GM18498 (cell line): ENCODE measurements at regions not wholly inside any gene's neighbourhood (a gene's known extent, or its start where the extent isn't known, plus 50 kb on each side); places are given as distances from the start of the nearest gene placed in this dataset.
"Not testable (repeated sequence)": the region's sequence is repeated elsewhere in the genome, so short reads cannot be mapped to it uniquely, and the experiment has no call there.

Source experiments
- ATAC-seq: cut with Tn5 transposase; IDR thresholded peaks from one replicate; pipeline ENCODE4 v1.9.1; 2021; ENCODE audit warnings: mild to moderate bottlenecking, moderate library complexity; ENCODE audit not compliant: unreplicated experiment

DNA sequence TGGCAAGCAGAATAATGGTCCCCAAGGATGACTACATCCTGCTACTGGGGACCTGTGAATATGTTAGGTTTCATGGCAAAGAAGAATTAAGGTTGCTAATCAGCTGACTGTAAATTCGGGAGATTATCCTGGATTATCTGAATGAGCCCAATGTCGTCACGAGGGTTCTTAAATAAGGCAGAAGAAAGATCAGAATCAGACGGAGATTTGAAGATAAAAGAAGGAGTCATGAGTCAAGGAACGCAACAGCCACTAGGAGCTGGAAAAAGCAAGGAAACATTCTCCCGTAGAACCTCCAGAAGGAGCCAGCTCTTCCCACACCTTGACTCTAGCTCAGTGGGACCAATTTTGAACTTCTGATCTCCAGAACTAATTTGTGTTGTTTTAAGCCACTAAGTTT lies 82.9 kb upstream of the APBB1IP start:
- ATAC-seq: no peak

DNA sequence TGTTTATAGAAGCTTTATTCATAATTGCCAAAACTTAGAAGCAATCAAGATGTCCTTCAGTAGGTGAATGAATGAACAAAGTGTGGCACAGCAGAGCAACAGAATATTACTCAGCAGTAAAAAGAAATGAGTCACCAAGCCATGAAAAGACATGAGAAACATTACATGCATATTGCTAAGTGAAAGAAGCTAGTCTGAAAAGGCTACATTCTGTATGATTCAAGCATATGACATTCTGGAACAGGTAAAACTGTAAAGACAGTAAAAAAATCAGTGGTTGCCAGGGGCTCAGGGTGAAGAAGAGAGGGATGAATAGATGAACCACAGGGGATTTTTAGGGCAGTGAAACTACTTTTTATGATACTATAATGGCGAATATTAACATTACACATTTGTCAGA lies 80.9 kb upstream of the APBB1IP start:
- peak; percentile 64 for ATAC-seq

- ATAC-seq: no peak
Measured at GRCh38 chr10:26358071-26358470, 80.1 kb upstream of the APBB1IP start.

GRCh38 chr10:26359670-26360069 lies 78.5 kb upstream of the APBB1IP start:
- ATAC-seq: no peak

DNA sequence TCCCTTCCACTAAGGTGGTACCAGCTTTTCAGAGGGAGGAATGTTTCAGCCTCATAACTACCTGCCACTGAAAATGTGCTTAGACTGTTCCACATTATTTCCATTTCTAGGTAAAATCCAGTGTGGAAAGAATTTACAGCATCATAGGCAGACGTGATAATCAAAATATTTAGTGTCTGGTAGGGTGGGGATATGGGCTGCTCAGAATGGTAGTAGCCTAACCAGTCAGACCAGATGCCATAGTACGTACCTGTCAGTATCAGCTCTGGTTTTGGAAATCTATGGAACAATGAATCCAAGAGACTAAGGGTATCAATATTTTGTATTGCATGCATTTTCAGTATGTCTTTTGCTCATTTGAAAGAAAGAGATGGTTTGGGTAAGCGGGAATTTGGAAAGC lies 76.8 kb upstream of the APBB1IP start:
- ATAC-seq: no peak

DNA sequence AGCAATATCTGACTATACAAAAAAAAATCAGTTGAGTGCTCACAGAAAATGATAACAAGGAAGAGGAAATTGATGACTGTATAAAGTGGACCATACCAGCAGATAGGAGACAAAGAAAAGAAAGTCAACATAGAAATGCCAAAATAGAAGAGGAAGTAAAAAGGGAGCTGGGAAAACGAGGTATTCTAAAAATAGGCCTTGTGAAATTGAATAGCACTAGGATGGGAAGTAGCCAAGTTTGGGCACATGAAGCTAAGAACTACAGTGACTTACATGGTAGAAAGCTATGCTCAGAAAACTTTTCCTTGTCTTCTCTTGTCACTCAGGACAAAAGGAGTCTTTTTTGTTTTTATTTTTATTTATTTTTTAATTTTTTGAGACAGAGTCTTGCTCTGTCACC lies 76.2 kb upstream of the APBB1IP start:
- no peak for ATAC-seq

DNA sequence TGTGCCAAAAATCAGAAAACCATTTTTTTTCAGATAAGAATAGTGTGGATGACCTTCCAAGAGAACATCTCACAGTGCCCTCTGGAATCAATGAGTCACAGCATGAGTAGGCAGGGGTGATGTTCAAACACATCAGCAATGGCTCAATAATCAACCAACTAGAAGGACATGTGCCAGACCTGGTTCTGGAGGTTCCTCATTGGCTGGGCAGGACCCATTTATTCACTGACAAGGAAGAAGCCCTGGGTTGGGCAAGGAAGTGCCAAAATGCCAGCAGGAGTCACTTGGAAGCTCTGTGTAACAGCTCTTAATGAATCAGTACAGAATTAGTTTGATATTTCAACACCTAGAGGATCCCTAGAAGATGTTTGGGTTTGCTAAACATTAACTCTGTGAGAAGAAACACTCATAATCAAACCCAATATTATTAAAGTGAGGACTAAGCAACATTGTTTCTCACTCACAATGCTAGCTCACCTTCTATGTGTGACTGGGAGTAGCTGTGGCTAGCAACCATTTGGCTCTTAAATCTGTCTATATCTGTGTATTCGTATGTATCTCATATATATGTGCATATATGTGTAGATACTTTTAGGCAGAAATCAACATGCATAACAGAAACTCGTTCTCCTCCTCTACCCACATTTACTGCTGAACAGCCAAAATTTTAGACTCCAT lies 72.3 kb upstream of the APBB1IP start:
- ATAC-seq: no peak

GRCh38 chr10:26367035-26367434 lies 71.1 kb upstream of the APBB1IP start:
- not testable (repeated sequence) for ATAC-seq

GRCh38 chr10:26367771-26368170 lies 70.4 kb upstream of the APBB1IP start:
- ATAC-seq: no peak

- ATAC-seq: peak; percentile 59
Measured at GRCh38 chr10:26368463-26368862, 69.7 kb upstream of the APBB1IP start.

DNA sequence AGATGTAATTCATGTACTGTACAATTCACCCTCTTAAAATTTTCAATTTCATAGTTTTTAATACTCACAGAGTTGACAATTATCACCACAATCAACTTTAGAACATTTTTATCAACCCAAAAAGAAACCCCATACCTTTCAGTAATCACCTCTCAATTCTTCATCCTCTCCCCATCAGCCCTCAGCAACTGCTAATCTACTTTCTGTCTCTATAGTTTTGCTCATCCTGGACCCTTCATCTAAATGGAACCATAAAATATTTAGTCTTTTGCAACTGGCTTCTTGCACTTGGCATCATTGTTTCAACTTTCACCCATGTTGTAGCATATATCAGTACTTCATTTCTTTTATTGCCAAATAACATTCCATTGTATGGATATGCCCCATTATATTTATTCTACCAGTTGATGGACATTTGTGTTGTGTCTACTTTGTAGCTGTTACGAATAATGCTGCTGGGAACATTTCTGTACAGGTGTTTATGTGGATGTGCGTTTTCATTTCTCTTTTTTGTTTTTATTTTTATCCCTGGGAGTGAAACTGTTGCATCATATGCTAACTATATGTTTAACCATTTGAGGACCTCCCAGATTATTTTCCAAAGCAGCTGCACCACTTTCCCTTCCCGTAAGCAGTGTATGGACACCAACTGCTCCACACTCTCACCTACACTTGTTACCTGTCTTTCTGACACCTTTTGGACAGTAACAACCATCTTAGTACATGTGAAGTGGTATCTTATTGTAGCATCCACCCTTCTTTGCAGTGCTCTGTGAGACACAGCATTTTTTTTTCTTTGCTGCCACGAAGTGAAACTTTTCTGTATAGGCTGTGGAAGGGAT lies 65.4 kb upstream of the APBB1IP start:
- peak; percentile 68 for ATAC-seq

DNA sequence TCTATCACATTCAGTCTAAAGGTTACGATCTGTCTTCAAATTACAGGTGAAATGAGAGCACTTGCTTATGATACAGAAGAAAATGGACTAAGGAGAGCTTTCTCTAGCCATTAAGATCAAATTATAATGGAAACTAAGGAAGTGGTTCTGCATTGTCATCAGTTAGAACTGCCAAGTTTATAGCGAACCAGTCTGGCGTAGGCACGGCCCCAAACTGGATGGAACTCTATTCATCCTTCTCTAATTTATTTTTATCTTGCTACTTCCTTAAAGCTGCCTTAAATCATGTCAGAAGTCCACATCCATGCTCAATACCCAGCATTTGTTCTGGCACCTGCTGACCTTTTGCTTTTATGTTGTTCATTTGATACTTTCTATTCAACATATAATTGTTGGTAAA lies 63.7 kb upstream of the APBB1IP start:
- ATAC-seq: no peak

DNA sequence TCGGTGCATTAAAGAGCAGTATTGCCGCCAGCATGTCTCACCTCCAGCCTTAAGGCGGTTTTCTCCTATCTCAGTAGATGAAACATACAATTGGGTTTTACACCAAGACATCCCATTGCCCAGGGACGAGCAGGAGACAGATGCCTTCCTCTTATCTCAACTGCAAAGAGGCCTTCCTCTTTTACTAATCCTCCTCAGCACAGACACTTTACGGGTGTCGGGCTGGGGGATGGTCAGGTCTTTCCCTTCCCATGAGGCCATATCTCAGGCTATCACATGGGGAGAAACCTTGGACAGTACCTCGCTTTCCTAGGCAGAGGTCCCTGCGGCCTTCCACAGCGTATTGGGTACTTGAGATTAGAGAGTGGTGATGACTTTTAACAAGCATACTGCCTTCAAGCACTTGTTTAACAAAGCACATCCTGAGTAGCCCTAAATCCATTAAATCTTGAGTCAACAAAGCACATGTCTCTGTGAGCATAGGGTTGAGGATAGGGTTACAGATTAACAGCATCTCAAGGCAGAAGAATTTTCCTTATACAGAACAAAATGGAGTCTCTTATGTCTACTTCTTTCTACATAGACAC lies 60.8 kb upstream of the APBB1IP start:
- ATAC-seq: not testable (repeated sequence)

DNA sequence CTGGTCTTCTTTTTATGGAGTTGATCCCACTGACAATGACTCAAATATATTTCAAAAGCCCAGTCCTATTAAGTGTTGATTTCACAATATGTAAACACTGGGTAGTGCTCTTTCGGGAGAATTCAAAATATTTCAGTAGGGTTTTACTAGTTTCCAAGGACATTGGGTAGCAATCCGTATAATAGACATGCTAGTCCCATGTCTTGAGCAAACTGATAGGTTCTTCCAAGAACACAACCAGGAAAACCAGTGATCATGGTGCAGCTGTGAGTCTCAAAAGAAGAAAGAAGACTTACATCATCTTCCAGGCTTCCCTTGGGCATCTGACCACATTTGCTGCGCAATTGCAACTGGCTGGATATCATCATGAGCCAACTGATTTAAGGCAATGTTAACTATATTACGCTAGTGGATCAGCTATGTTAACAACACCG lies 59.3 kb upstream of the APBB1IP start:
- ATAC-seq: no peak

DNA sequence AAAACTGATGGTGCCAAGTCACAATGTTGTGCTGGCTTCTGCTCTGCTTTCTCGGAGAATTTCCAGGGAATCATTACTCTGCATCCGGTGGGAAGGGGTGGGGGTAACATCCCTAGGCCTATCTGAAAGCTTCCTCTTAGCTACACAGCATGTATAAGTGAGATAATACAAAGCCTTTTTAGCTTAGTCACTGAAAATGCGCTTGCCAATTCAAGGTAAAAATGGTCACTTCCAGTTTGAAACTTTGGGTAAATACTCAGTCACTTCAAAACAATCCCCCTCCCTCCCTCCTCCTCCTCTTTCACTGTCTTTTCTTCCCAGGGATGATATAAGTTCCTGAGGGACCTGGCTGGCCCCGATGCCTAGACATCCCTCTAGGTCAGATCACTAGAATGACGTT lies 57.3 kb upstream of the APBB1IP start:
- no peak for ATAC-seq

DNA sequence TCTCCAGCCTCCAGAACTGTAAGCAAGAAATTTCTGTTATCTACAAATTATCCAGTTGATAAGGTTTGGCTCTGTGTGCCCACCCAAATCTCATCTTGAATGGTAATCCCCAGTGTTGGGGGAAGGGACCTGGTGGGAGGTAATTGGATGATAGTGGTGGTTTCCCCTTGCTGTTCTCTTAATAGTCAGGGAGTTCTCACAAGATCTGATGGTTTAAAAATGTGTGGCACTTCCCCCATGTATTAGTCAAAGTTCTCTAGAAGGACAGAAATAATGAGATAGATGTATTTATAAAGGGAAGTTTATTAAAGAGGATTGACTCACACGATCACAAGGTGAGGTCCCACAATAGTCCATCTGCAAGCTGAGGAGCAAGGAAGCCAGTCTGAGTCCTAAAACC lies 56.2 kb upstream of the APBB1IP start:
- no peak for ATAC-seq

DNA sequence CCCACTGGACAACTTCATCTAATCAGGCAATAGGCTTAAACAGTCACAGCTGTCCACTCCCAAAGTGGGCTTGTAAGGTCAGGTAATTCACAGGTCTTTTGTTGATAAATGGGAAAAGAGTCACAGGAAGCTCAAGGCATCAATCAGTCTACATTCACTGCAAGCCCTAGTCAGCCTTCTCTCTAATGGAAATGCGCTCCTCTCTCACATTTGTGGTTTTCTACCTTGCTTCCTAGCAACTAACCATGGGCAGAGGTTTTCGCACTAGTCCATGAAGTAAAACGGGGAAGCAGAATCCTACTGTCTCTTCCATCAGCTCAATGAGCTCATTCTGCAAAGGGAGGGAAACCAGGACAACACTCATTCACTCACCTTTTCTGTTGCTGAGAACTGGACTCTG lies 53.5 kb upstream of the APBB1IP start:
- ATAC-seq: no peak

DNA sequence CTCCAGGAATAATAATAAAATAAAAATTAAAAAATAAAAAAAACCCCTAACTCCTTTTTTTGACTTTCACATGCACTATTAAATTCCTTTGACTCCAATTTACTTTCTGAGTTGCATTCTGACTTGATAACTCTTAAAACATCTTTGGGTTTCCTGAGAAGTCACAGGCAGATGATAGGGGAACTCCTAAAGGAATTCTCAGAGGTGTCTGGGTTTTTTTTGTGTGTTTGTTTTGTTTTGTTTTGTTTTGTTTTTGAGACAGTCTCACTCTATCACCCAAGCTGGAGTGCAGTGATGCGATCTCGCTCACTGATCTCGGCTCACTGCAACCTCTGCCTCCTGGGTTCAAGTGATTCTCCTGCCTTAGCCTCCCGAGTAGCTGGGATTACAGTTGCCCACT lies 52.7 kb upstream of the APBB1IP start:
- ATAC-seq: no peak

GRCh38 chr10:26386781-26387180 lies 51.4 kb upstream of the APBB1IP start:
- no peak for ATAC-seq
